ENCODE measurements at regions not wholly inside any gene's neighbourhood (a gene's known extent, or its start where the extent isn't known, plus 50 kb on each side); places are given as distances from the start of the nearest gene placed in this dataset.
"Not testable (repeated sequence)": the region's sequence is repeated elsewhere in the genome, so short reads cannot be mapped to it uniquely, and the experiment has no call there.

GRCh38 chr4:103306870-103307375 lies 108.8 kb upstream of the CENPE start:
- DNase-seq, result no peak

GRCh38 chr4:103305355-103305754 lies 107.2 kb upstream of the CENPE start:
- DNase-seq, result no peak

GRCh38 chr4:103303011-103303410 lies 104.9 kb upstream of the CENPE start:
- DNase-seq, result no peak

GRCh38 chr4:103292959-103293358 lies 94.8 kb upstream of the CENPE start:
- DNase-seq, result no peak

GRCh38 chr4:103292373-103292772 lies 94.2 kb upstream of the CENPE start:
- no peak for DNase-seq

GRCh38 chr4:103289186-103289585 lies 91.0 kb upstream of the CENPE start:
- DNase-seq, result no peak

- DNase-seq, result no peak
Measured at GRCh38 chr4:103272174-103272573, 74.0 kb upstream of the CENPE start.

- no peak for DNase-seq
Measured at GRCh38 chr4:103268746-103269145, 70.6 kb upstream of the CENPE start.

GRCh38 chr4:103264905-103265304 lies 66.8 kb upstream of the CENPE start:
- DNase-seq, result no peak

- DNase-seq, result not testable (repeated sequence)
Measured at GRCh38 chr4:103256068-103256467, 57.9 kb upstream of the CENPE start.
